ENCODE measurements at regions not wholly inside any gene's neighbourhood (a gene's known extent, or its start where the extent isn't known, plus 50 kb on each side); places are given as distances from the start of the nearest gene placed in this dataset.

DNA sequence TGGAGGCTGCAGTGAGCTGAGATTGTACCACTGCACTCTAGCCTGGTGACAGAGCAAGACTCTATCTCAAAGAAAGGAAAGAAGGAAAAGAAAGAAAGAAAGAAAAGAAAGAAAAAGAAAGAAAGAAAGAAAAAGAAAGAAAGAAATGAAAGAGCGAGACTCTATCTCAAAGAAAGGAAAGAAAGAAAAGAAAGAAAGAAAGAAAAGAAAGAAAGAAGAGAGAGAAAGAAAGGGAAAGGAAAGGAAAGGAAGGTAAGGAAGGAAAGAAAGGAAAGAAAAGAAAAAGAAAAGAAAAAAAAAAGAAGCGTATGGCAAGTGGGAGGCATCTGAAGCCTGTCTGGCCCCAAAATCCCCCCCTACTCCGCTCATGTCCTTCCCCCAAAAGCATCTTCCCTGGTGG lies 182.3 kb upstream of the MSX2 start:
- DNase-seq (ENCODE audit: low spot score in 2 of 2), result no peak
- no peaks in the 10 kb centered on the region for H3K36me3 ChIP-seq
- no peak overlapping the region for H3K4me3 ChIP-seq
- no peaks in the 10 kb centered on the region for H3K9me3 ChIP-seq
- 91% methylated on average over 3 of the region's 3 CpGs for WGBS
- no peaks in the 10 kb centered on the region for H3K27me3 ChIP-seq
- no peaks in the 10 kb centered on the region for H3K4me1 ChIP-seq
- H3K27ac ChIP-seq, result no peak overlapping the region
- TF ChIP-seq POLR2AphosphoS5 (IDR thresholded peaks at IDR 0.05) (no peak), EP300 (IDR thresholded peaks at IDR 0.05) (no peak), POLR2A (IDR thresholded peaks at IDR 0.05) (no peak)
- TF ChIP-seq, protein P1, sequence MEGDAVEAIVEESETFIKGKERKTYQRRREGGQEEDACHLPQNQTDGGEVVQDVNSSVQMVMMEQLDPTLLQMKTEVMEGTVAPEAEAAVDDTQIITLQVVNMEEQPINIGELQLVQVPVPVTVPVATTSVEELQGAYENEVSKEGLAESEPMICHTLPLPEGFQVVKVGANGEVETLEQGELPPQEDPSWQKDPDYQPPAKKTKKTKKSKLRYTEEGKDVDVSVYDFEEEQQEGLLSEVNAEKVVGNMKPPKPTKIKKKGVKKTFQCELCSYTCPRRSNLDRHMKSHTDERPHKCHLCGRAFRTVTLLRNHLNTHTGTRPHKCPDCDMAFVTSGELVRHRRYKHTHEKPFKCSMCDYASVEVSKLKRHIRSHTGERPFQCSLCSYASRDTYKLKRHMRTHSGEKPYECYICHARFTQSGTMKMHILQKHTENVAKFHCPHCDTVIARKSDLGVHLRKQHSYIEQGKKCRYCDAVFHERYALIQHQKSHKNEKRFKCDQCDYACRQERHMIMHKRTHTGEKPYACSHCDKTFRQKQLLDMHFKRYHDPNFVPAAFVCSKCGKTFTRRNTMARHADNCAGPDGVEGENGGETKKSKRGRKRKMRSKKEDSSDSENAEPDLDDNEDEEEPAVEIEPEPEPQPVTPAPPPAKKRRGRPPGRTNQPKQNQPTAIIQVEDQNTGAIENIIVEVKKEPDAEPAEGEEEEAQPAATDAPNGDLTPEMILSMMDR (IDR thresholded peaks at IDR 0.05), result no peak

DNA sequence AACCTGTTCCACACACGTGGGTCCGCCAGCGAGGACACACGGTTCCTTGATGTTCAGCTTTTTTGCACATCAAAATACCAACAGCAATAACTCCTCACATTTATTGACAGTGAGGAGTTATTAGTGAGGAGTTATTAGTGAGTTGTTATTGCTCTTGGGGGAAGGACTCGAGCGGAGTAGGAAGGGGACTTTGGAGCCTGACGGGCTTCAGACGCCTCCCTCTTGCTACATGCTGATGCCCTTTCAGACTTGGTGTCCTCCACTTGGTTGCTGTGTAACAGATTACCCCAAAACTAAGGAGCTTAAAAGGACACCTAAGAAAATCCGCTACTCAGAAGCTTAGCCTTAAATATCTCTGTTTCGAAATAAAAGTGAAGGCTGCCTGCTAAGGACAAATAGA lies 181.9 kb upstream of the MSX2 start:
- H3K36me3 ChIP-seq, result no peaks in the 10 kb centered on the region

DNA sequence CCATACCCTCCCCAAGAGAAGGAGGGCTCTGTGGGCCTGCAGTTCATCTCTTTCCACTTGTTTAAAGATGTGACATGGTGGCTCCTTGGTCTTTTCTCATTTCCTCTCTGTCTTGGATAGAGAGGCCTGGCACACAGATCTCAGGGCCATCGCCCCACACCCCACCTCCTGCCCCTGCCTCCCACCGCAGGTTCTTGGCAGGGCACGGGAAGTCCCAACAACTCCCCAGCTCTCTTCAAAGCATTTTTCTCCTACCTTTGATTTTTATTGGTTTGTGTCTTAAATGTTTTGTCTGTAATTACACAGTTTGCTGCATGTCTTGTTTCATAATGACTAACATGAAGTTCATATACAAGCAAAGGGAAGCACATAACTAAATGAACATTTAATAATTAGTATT lies 178.5 kb upstream of the MSX2 start:
- Histone ChIP-seq H3K27me3 (peaks cover 3% of the 10 kb centered on the region), H3K36me3 (no peaks in the 10 kb centered on the region), H3K4me3 (no peak overlapping the region), H3K9me3 (no peaks in the 10 kb centered on the region), H3K4me1 (no peaks in the 10 kb centered on the region), H3K27ac (no peak overlapping the region)
- TF ChIP-seq, protein P1 (IDR thresholded peaks at IDR 0.05), result no peak
- no peak for TF ChIP-seq POLR2A (IDR thresholded peaks at IDR 0.05)
- no peak for TF ChIP-seq POLR2AphosphoS5 (IDR thresholded peaks at IDR 0.05)
- TF ChIP-seq EP300 (IDR thresholded peaks at IDR 0.05), result no peak
- DNase-seq (ENCODE audit: low spot score in 2 of 2), result no peak
- 69% methylated on average over 3 of the region's 3 CpGs for WGBS

More for the DNA sequence above, 181.9 kb upstream of the MSX2 start:
- H3K4me1 ChIP-seq, result no peaks in the 10 kb centered on the region
- TF ChIP-seq, protein P1 (IDR thresholded peaks at IDR 0.05), result no peak
- TF ChIP-seq POLR2A (IDR thresholded peaks at IDR 0.05), result no peak
- no peak overlapping the region for H3K27ac ChIP-seq
- H3K9me3 ChIP-seq, result no peaks in the 10 kb centered on the region
- no peak for DNase-seq (ENCODE audit: low spot score in 2 of 2)
- no peak overlapping the region for H3K4me3 ChIP-seq
- H3K27me3 ChIP-seq, result no peaks in the 10 kb centered on the region
- WGBS, result 82% methylated on average over 10 of the region's 10 CpGs

DNA sequence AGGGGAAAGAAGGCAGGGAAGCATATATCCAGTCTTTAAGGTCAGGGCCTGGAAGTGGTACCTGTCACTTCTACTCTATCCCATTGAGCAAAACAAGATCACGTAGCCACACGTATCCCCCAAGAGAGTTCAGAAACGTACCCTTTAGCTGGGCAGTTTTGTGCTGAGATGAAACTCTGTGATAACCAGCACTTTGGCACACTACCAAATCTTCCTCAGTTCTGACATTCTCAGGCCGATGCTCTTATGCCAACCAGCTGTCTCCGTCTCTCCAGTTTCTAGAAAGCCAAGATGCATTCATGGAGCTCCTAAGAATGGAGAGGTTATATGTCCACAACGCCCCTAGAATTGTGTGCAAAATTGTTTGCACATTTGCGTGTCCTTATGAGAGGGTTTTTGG lies 176.6 kb upstream of the MSX2 start:
- H3K4me3 ChIP-seq, result no peak overlapping the region
- no peaks in the 10 kb centered on the region for H3K36me3 ChIP-seq
- H3K27ac ChIP-seq, result no peak overlapping the region
- peaks cover 3% of the 10 kb centered on the region for H3K27me3 ChIP-seq
- no peaks in the 10 kb centered on the region for H3K4me1 ChIP-seq
- TF ChIP-seq, protein P1 (IDR thresholded peaks at IDR 0.05), result no peak
- WGBS, result 77% methylated on average over 7 of the region's 7 CpGs
- no peak for DNase-seq (ENCODE audit: low spot score in 2 of 2)
- H3K9me3 ChIP-seq, result no peaks in the 10 kb centered on the region

DNA sequence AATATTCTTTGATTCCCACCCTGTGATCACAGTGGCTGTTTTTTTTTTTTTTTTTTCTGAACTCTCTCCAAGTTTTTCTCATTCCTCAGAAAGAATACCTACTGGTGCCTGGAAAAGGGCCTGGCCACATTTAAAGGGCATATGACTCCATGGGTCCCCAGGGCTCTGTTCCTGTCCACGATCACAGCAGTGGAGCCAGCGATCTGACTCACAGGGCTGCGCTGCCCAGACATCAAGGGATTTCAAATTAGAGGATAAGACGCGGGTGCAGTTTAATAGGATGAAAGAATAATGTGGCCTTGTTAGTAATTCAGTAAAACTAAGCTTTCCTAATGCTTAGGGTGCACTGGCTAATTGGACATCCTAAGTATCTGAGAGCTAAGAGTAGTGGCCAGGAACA lies 175.1 kb upstream of the MSX2 start:
- Histone ChIP-seq H3K4me1 (no peaks in the 10 kb centered on the region), H3K9me3 (no peaks in the 10 kb centered on the region), H3K27me3 (peaks cover 3% of the 10 kb centered on the region), H3K4me3 (no peak overlapping the region), H3K27ac (no peak overlapping the region), H3K36me3 (no peaks in the 10 kb centered on the region)
- TF ChIP-seq EP300 (IDR thresholded peaks at IDR 0.05) (no peak), POLR2A (IDR thresholded peaks at IDR 0.05) (no peak), POLR2AphosphoS5 (IDR thresholded peaks at IDR 0.05) (no peak)
- TF ChIP-seq, protein P1 (IDR thresholded peaks at IDR 0.05), result no peak
- no peak for DNase-seq (ENCODE audit: low spot score in 2 of 2)
- WGBS, result 71% methylated on average over 5 of the region's 5 CpGs

Data from suprapubic skin (tissue), 4 donors.